Retinal pigment epithelial cell (primary cell): ENCODE measurements at regions not wholly inside any gene's neighbourhood (a gene's known extent, or its start where the extent isn't known, plus 50 kb on each side); places are given as distances from the start of the nearest gene placed in this dataset.

Experiments
- DNase-seq: peaks from one replicate; pipeline ENCODE4 v3.0.0-alpha.2; 2010; ENCODE audit warnings: low read depth
- H3K4me3 ChIP-seq: 2 replicates; pipeline ENCODE4 v1.5.1; 2011; ENCODE audit warnings: mild to moderate bottlenecking, low read length, control low read depth, moderate library complexity
- CTCF ChIP-seq: conservative IDR thresholded peaks from 2 replicates; pipeline ENCODE4 v1.5.1; 2011; ENCODE audit warnings: low read depth, low read length, control low read depth, inconsistent platforms

- TF ChIP-seq CTCF: no peak
- H3K4me3 ChIP-seq: no peak overlapping the region
- no peak for DNase-seq
Observed at GRCh38 chr3:8825153-8825825, 55.9 kb upstream of the OXTR start.

- H3K4me3 ChIP-seq: no peak overlapping the region
- no peak for DNase-seq
- TF ChIP-seq CTCF: no peak
Observed at GRCh38 chr3:8824238-8824637, 54.8 kb upstream of the OXTR start.

GRCh38 chr3:8822141-8822540 is 52.7 kb upstream of the OXTR start:
- peak; percentile 33 for DNase-seq
- TF ChIP-seq CTCF: no peak
- H3K4me3 ChIP-seq: no peak overlapping the region
